PC-3 (cell line): ENCODE measurements at regions not wholly inside any gene's neighbourhood (a gene's known extent, or its start where the extent isn't known, plus 50 kb on each side); places are given as distances from the start of the nearest gene placed in this dataset.

Experiments used
- ATAC-seq: fragments of 200-7000 bp; cut with Tn5 transposase; 2 replicates; pipeline ENCODE4 v1.9.1; 2020; ENCODE audit warnings: mild to moderate bottlenecking, moderate library complexity
- BruUV-seq: library from RNA; stranded (reverse); fragments of 400-500 nt; replicated peaks from 2 replicates; lab custom pipeline; 2021; lab: Mats Ljungman, UMichigan
- CTCF ChIA-PET: fragments of 300-600 bp; sonication (Branson Sonifier 250); formaldehyde crosslinking; loops from one replicate; lab custom pipeline; 2022; ENCODE audit warnings: antibody characterized with exemption; lab: Charles Lee
- POLR2A ChIA-PET: fragments of 300-600 bp; sonication (Branson Sonifier 250); formaldehyde crosslinking; loops from one replicate; lab custom pipeline; 2022; ENCODE audit warnings: antibody characterized with exemption; ENCODE audit not compliant: unreplicated experiment; lab: Charles Lee
- DNase-seq: peaks from one replicate; pipeline ENCODE4 v3.0.0-alpha.2; 2015
- H2AFZ ChIP-seq: fragments of 300-600 bp; sonication (generic); 2 replicates; pipeline ENCODE4 v1.6.0; 2016; ENCODE audit warnings: antibody characterized with exemption, low read length
- H3F3A ChIP-seq: fragments of 300-600 bp; sonication (generic); one replicate; pipeline ENCODE4 v1.6.0; 2017; ENCODE audit warnings: antibody characterized with exemption, low read length, control low read depth, mild to moderate bottlenecking; ENCODE audit not compliant: unreplicated experiment
- H3K27ac ChIP-seq: fragments of 300-600 bp; sonication (generic); 2 replicates; pipeline ENCODE4 v1.5.1; 2016; ENCODE audit warnings: mild to moderate bottlenecking, low read length
- H3K27me3 ChIP-seq: fragments of 300-600 bp; sonication (generic); 2 replicates; pipeline ENCODE4 v1.6.1; 2016; ENCODE audit warnings: low read length, mixed read lengths
- H3K36me3 ChIP-seq: fragments of 300-600 bp; sonication (generic); 2 replicates; pipeline ENCODE4 v1.6.1; 2016; ENCODE audit warnings: low read depth, mixed run types, low read length, mixed read lengths
- H3K4me1 ChIP-seq: fragments of 300-600 bp; sonication (generic); 2 replicates; pipeline ENCODE4 v1.5.1; 2016; ENCODE audit warnings: low read length; ENCODE audit not compliant: insufficient read depth
- H3K4me2 ChIP-seq: fragments of 300-600 bp; sonication (generic); 2 replicates; pipeline ENCODE4 v1.6.0; 2016; ENCODE audit warnings: low read length
- H3K4me3 ChIP-seq: fragments of 300-600 bp; sonication (generic); 2 replicates; pipeline ENCODE4 v1.5.1; 2016; ENCODE audit warnings: mild to moderate bottlenecking, low read length, mixed read lengths
- H3K79me2 ChIP-seq: fragments of 300-600 bp; sonication (generic); 2 replicates; pipeline ENCODE4 v1.6.1; 2017; ENCODE audit warnings: low read length, mixed read lengths
- H3K9ac ChIP-seq: fragments of 300-600 bp; sonication (generic); 2 replicates; pipeline ENCODE4 v1.6.0; 2016; ENCODE audit warnings: mild to moderate bottlenecking, low read length
- H3K9me2 ChIP-seq: fragments of 300-600 bp; sonication (generic); replicated peaks from 2 replicates; pipeline ENCODE4 v1.6.1; 2016; ENCODE audit warnings: mixed run types, low read length, mixed read lengths
- H3K9me3 ChIP-seq: fragments of 300-600 bp; sonication (generic); 2 replicates; pipeline ENCODE4 v1.6.1; 2016; ENCODE audit warnings: low read length, mixed read lengths
- H4K20me1 ChIP-seq: fragments of 300-600 bp; sonication (generic); 2 replicates; pipeline ENCODE4 v1.6.1; 2016; ENCODE audit warnings: low read length, mixed read lengths
- CTCF ChIP-seq: fragments of 300-600 bp; sonication (generic); conservative IDR thresholded peaks from 2 replicates; pipeline ENCODE4 v1.5.1; 2017; ENCODE audit warnings: antibody characterized with exemption, low read depth, mild to moderate bottlenecking, low read length
- EZH2 ChIP-seq: fragments of 300-600 bp; sonication (generic); IDR thresholded peaks from one replicate; pipeline ENCODE4 v1.6.1; 2017; ENCODE audit warnings: antibody characterized with exemption, mild to moderate bottlenecking, low read length; ENCODE audit not compliant: unreplicated experiment
- EZH2phosphoT487 ChIP-seq: fragments of 300-600 bp; sonication (generic); IDR thresholded peaks from 2 replicates; pipeline ENCODE4 v1.6.1; 2018; ENCODE audit warnings: mild to moderate bottlenecking, antibody characterized with exemption, low read length, borderline replicate concordance
- intact Hi-C: fragments of 100-400 bp; cut with micrococcal nuclease; formaldehyde crosslinking; loops from 2 replicates; pipeline ENCODE4 v1.9.0; 2023

GRCh38 chr1:171427852-171428471 lies 57.4 kb upstream of the PRRC2C start:
- intact Hi-C loops, result no loop called here
- Histone ChIP-seq H3K27ac (no peak overlapping the region), H3K36me3 (no peaks in the 10 kb centered on the region), H3K4me1 (peaks cover 9% of the 10 kb centered on the region), H3K27me3 (no peaks in the 10 kb centered on the region), H2AFZ (no peak overlapping the region), H4K20me1 (no peaks in the 10 kb centered on the region), H3F3A (no peaks in the 10 kb centered on the region), H3K9ac (no peak overlapping the region), H3K4me3 (no peak overlapping the region), H3K9me2 (no peaks in the 10 kb centered on the region), H3K9me3 (no peaks in the 10 kb centered on the region), H3K79me2 (no peaks in the 10 kb centered on the region), H3K4me2 (no peak overlapping the region)
- no peak for TF ChIP-seq EZH2phosphoT487
- DNase-seq, result no peak
- ChIA-PET POLR2A (no interaction called here), CTCF (no interaction called here)
- ATAC-seq, result no peak
- BruUV-seq, result no TSS peak

GRCh38 chr1:171429137-171429536 lies 56.2 kb upstream of the PRRC2C start:
- Histone ChIP-seq H3K9me2 (no peaks in the 10 kb centered on the region), H3K27ac (no peak overlapping the region), H3K4me2 (no peak overlapping the region), H3F3A (peaks cover 5% of the 10 kb centered on the region), H3K4me1 (peaks cover 21% of the 10 kb centered on the region), H4K20me1 (no peaks in the 10 kb centered on the region), H3K4me3 (no peak overlapping the region), H3K27me3 (no peaks in the 10 kb centered on the region), H3K36me3 (no peaks in the 10 kb centered on the region), H3K9me3 (no peaks in the 10 kb centered on the region), H3K79me2 (no peaks in the 10 kb centered on the region), H3K9ac (no peak overlapping the region), H2AFZ (no peak overlapping the region)
- ChIA-PET POLR2A (no interaction called here), CTCF (no interaction called here)
- no TSS peak for BruUV-seq
- DNase-seq (no peak), ATAC-seq (no peak)
- TF ChIP-seq CTCF (no peak), EZH2 (no peak), EZH2phosphoT487 (no peak)
- intact Hi-C loops, result no loop called here

GRCh38 chr1:171431994-171432393 lies 53.3 kb upstream of the PRRC2C start:
- Histone ChIP-seq H3K27ac (no peak overlapping the region), H3K36me3 (no peaks in the 10 kb centered on the region), H4K20me1 (no peaks in the 10 kb centered on the region), H3K9me3 (no peaks in the 10 kb centered on the region), H3K4me3 (no peak overlapping the region), H3K9ac (no peak overlapping the region), H2AFZ (no peak overlapping the region), H3K27me3 (no peaks in the 10 kb centered on the region), H3K4me1 (peaks cover 34% of the 10 kb centered on the region), H3F3A (peaks cover 11% of the 10 kb centered on the region), H3K79me2 (no peaks in the 10 kb centered on the region), H3K4me2 (no peak overlapping the region), H3K9me2 (no peaks in the 10 kb centered on the region)
- TF ChIP-seq EZH2phosphoT487, result no peak
- no peak for TF ChIP-seq CTCF
- no peak for TF ChIP-seq EZH2
- intact Hi-C loops, result loop anchor here (5.0 kb wide), 1 partner anchor 350 kb away; the partner anchor contains the start of gene METTL13
- no peak for ATAC-seq
- DNase-seq, result no peak
- CTCF ChIA-PET, result no interaction called here
- BruUV-seq, result no TSS peak
- POLR2A ChIA-PET, result no interaction called here
